ENCODE measurements at regions not wholly inside any gene's neighbourhood (a gene's known extent, or its start where the extent isn't known, plus 50 kb on each side); places are given as distances from the start of the nearest gene placed in this dataset.

GRCh38 chr4:127071443-127071842, 561.3 kb upstream of the INTU start (continued):
- TF ChIP-seq CTCF (IDR thresholded peaks at IDR 0.05; ENCODE audit: low read depth, low read length, missing input control): no peak

DNA sequence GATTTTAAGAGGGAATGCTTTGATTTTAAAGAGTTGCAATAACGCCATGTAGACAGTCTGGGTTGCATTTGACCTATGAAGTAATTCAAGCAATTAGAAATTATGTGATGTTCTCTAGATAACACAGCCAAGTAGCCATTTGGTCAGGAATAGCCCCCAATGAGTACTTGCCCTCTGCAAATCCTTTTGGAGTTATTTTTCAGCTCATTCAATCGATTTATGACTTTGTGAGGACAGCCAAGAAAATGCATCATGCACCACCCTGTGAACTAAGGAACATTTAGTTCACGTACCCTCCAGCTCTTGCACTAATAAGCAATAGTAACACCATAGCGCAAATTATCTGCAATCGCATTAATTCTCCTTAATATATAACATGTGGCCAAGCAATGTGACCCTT, 552.6 kb upstream of the INTU start:
- H3K9me3 ChIP-seq (ENCODE audit: control insufficient read depth in 4 of 4, low read length in 3 of 4): no peaks in the 10 kb centered on the region
- no peak for DNase-seq (ENCODE audit: low spot score)
- H3K27me3 ChIP-seq (ENCODE audit: control insufficient read depth in 4 of 4, insufficient read depth in 4 of 4, low read length in 3 of 4): no peaks in the 10 kb centered on the region
- no peaks in the 10 kb centered on the region for H3K4me1 ChIP-seq (ENCODE audit: control insufficient read depth in 4 of 4, insufficient read depth in 4 of 4, low read length in 3 of 4)
- H3K4me3 ChIP-seq (ENCODE audit: low read depth in 1 of 3, low read length in 3 of 3): no peak overlapping the region
- TF ChIP-seq JUND (IDR thresholded peaks at IDR 0.05) (no peak), RAD21 (IDR thresholded peaks at IDR 0.05) (no peak)
- 69% methylated on average over 5 of the region's 5 CpGs for WGBS
- H3K36me3 ChIP-seq (ENCODE audit: control insufficient read depth in 4 of 4, insufficient read depth in 3 of 4, low read depth in 1 of 4, low read length in 3 of 4): no peaks in the 10 kb centered on the region
- no peak overlapping the region for H3K9ac ChIP-seq (ENCODE audit: low read depth in 1 of 2, low read length in 2 of 2)
- no peak overlapping the region for H3K27ac ChIP-seq (ENCODE audit: low read depth in 1 of 2, low read length in 2 of 2)

GRCh38 chr4:127081041-127081440, 551.7 kb upstream of the INTU start:
- Histone ChIP-seq H3K27me3 (ENCODE audit: control insufficient read depth in 4 of 4, insufficient read depth in 4 of 4, low read length in 3 of 4) (no peaks in the 10 kb centered on the region), H3K27ac (ENCODE audit: low read depth in 1 of 2, low read length in 2 of 2) (no peak overlapping the region), H3K4me1 (ENCODE audit: control insufficient read depth in 4 of 4, insufficient read depth in 4 of 4, low read length in 3 of 4) (no peaks in the 10 kb centered on the region), H3K36me3 (ENCODE audit: control insufficient read depth in 4 of 4, insufficient read depth in 3 of 4, low read depth in 1 of 4, low read length in 3 of 4) (no peaks in the 10 kb centered on the region), H3K9me3 (ENCODE audit: control insufficient read depth in 4 of 4, low read length in 3 of 4) (no peaks in the 10 kb centered on the region), H3K9ac (ENCODE audit: low read depth in 1 of 2, low read length in 2 of 2) (no peak overlapping the region), H3K4me3 (ENCODE audit: low read depth in 1 of 3, low read length in 3 of 3) (no peak overlapping the region)
- no peak for DNase-seq (ENCODE audit: low spot score)
- 88% methylated on average over 1 of the region's 1 CpG for WGBS
- TF ChIP-seq YY1 (IDR thresholded peaks at IDR 0.05) (no peak), HNF4A (conservative IDR thresholded peaks at IDR 0.05) (no peak)

- Histone ChIP-seq H3K9me3 (ENCODE audit: control insufficient read depth in 4 of 4, low read length in 3 of 4) (peaks cover 2 to 7% (median 4%) of the 10 kb centered on the region in 4 donors), H3K4me3 (ENCODE audit: low read depth in 1 of 3, low read length in 3 of 3) (no peak overlapping the region), H3K4me1 (ENCODE audit: control insufficient read depth in 4 of 4, insufficient read depth in 4 of 4, low read length in 3 of 4) (no peaks in the 10 kb centered on the region), H3K9ac (ENCODE audit: low read depth in 1 of 2, low read length in 2 of 2) (no peak overlapping the region), H3K27ac (ENCODE audit: low read depth in 1 of 2, low read length in 2 of 2) (no peak overlapping the region), H3K27me3 (ENCODE audit: control insufficient read depth in 4 of 4, insufficient read depth in 4 of 4, low read length in 3 of 4) (no peaks in the 10 kb centered on the region), H3K36me3 (ENCODE audit: control insufficient read depth in 4 of 4, insufficient read depth in 3 of 4, low read depth in 1 of 4, low read length in 3 of 4) (no peaks in the 10 kb centered on the region)
- no peak for DNase-seq (ENCODE audit: low spot score)
- WGBS: 69% methylated on average over 1 of the region's 1 CpG
- no peak for TF ChIP-seq FOXA1 (IDR thresholded peaks at IDR 0.05)
- TF ChIP-seq, protein P1, sequence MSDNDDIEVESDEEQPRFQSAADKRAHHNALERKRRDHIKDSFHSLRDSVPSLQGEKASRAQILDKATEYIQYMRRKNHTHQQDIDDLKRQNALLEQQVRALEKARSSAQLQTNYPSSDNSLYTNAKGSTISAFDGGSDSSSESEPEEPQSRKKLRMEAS (IDR thresholded peaks at IDR 0.05): no peak
- no peak for TF ChIP-seq SP1 (IDR thresholded peaks at IDR 0.05)
- TF ChIP-seq CTCF (IDR thresholded peaks at IDR 0.05; ENCODE audit: low read depth, low read length, missing input control): no peak
- no peak for TF ChIP-seq HNF4G (IDR thresholded peaks at IDR 0.05)
- no peak for TF ChIP-seq JUND (IDR thresholded peaks at IDR 0.05)
- no peak for TF ChIP-seq RXRA (IDR thresholded peaks at IDR 0.05)
These were observed 549.8 kb upstream of the INTU start for GRCh38 chr4:127082986-127083385.
